ENCODE measurements at regions not wholly inside any gene's neighbourhood (a gene's known extent, or its start where the extent isn't known, plus 50 kb on each side); places are given as distances from the start of the nearest gene placed in this dataset.

- no peak for DNase-seq
- intact Hi-C loops (cut with DNase I), result no loop called here
Observed at GRCh38 chr12:66901138-66901932, 222.5 kb upstream of the GRIP1 start.

DNA sequence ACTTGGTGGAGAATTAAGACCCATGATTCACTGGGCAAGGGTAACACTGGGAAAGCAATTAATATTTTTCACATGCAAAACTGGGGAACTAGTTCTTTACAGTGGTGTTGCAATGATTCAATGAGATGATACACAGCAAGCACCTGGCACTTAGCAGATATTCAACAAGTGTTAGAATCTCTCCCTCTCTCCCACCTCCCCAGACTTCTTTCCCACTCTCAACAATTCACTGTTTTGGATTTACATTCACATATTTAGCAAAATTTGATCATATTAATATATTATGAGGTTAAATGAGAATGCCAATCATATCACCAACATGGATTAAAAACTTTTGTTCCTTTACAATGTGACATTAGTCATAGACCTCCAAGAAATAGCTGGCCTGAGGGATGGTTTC is 223.1 kb upstream of the GRIP1 start:
- DNase-seq, result no peak
- intact Hi-C loops (cut with DNase I), result no loop called here

DNA sequence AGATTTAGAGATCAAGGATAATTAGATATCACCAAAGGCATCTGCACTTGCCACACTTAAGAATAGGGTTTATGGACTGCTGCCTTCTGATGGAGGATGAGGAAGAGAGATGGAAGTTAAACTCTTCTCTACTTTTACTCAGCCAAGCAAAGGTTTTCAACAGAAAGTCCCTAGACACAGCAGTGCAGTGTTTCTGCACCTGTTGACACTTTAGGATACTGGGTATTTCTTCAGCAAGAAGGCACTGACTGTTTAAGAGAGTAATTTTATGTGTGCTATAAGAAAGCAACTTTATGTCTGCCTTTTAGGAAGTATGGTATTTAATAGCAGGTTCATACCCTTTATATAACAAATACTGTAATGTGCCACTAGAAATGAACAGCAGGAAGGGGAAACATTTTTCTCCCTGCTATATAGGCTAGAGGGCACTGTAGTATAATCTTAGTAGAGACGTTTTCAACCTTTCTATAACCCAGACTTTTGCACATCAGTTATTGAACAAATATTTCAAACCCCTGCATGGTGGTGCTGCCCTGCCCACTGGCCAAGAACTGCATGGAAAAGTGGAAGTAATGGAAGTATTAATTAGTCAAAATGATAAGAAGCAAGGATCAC is 225.0 kb upstream of the GRIP1 start:
- DNase-seq, result no peak
- intact Hi-C loops (cut with DNase I), result no loop called here

DNA sequence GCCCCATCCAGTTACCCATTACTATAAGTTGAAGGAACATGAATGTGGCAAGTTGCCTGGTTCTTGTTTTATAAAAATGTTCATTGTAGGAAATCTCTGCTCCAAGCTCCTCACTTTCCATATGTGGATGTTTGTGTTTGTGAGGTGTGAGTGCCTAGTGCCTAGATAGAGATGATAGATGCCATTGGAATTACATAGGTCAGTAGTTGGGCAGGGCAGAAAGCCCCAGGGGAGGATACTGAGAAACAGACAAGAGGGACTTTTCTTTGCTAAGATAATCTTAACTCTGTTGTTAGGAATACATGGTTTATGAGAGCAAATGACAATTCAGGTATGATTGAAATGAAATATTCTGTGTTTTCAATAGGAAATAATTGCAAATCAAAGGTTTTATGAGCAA is 226.3 kb upstream of the GRIP1 start:
- DNase-seq, result no peak
- intact Hi-C loops (cut with DNase I), result no loop called here

DNA sequence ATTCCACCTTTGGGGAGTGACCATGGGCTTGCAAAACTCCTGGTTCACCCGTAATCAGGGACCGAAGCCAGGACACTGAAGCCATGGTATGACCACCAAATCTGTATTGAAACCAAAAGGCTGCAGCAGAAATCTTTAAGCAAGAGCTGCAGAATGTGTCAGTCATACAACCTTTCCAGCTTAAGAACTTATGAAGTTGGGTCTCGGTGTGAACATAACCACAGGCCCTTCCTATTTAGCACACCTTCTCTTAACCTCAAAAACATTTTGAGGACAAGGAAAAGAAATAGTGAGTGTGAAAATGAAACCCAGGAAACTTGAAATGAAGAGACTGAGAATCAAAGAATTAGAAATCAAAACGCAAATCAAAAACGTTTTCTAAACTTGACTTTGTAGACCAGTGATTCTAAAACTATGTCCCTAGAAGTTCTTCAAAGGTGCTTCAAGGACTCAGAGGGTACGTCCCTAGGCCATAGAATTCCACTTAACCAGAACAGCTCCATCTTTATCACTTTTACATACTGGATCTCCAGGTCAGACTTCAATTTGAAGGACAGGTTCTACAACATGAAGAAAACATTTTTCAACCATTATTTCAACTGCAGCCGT is 231.6 kb upstream of the GRIP1 start:
- intact Hi-C loops (cut with DNase I), result no loop called here
- no peak for DNase-seq

DNA sequence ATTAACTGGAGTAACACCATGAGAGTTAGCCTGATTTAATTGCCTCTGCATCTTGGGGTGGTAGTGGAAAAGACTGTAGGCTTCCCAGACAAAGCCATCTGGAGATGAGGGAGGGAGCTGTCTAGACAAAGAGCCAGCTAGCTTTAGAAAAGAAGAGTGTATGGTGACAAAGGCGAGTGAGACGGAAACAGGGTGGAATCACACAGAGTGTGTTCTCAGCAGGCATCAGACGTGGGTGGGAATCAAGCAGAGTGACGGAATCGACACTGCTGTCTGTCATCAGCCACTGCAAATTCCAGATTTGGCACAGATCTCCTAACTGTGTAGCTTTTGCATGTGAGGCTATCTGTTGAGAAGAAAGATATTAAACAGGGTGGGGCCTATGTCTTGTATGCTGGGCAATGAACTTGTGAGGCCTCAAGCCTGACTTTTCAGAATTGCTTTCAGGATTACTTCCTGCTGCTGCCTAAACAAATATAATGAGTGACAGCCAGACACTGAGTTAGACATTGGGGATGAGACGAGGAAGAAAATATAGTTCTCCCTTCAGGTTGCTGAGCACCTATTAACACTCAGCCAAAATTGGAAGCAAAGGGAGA is 236.5 kb upstream of the GRIP1 start:
- peak in 1 of 10 donors; percentile 10 for DNase-seq

GRCh38 chr12:66916189-66916588 is 237.3 kb upstream of the GRIP1 start:
- intact Hi-C loops (cut with DNase I), result no loop called here
- DNase-seq, result no peak

More for the DNA sequence above, 236.5 kb upstream of the GRIP1 start:
- intact Hi-C loops (cut with DNase I), result no loop called here

DNA sequence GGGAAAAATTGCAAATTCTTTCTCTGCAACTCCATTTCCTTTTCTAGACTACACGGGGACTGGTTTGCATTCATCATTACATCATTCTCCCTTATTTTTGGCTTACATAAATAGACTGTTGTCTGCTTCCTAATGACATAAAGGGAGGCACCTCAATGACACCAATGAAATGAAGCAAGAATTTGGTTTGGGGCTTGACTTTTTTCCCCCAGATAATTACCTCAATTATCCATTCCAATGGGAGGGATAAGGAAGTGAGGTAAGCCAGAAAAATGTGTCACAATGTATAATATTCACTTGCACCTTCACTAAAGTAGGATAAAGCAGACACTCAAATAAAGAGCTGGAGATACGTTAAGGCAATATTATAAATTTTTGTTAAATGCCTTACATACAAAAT is 240.6 kb upstream of the GRIP1 start:
- DNase-seq, result no peak
- intact Hi-C loops (cut with DNase I), result no loop called here

DNA sequence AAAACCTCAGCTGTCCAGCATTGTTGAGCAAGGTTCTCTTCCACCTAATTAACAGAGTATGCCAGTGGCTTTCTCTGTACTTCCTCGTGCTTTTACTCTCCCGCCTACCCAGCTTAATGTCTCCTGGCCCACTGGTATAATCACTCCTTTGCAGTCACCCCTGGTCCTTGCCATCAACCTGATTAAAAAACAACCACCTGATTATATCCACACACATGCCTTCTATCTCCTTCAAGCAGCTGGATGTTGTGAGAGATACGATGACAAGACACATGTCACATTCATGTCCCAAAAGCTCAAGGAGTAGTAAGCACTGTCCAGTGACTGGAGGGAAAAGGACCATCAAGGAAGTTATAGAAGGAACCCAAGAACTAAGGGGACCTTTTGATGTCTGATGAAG is 241.3 kb upstream of the GRIP1 start:
- DNase-seq, result no peak
- intact Hi-C loops (cut with DNase I), result no loop called here

DNA sequence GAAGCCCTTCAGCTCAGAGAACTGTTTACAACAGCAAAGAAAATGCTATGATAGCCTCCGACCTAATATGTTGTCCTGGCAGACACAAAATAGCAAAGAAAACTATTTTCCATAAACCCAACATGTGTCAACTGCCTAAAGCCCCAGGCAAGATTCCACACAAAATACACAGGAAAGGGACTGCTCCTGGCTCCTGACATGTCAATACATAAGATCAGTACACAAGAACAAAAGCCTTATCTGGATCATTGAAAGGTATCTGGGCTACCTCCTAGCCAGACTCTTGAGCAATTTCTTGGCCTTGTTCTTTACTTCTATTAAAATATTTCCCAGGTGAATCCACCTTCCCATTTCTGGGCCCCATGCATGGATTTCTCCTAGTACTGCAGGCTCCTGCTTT is 242.3 kb upstream of the GRIP1 start:
- intact Hi-C loops (cut with DNase I), result no loop called here
- no peak for DNase-seq

DNA sequence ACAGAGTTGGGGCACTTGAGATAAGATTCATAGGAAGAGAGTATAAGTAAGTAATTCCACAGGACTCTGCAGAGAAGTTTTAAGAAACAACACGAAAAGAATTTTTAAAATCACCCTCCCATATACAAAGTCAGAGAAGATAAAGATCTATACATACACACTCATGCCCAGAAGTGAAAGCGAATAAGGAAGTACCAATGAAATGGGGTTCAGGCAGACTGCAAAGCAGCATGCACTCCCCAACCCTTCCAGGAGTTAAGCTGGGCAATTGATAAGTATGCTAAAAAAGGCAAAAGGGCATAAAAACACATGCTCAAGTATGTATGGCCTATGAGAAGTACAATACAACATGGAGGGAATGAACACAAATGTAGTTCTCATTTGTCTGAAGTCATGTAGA is 246.2 kb upstream of the GRIP1 start:
- DNase-seq, result no peak
- intact Hi-C loops (cut with DNase I), result no loop called here

DNA sequence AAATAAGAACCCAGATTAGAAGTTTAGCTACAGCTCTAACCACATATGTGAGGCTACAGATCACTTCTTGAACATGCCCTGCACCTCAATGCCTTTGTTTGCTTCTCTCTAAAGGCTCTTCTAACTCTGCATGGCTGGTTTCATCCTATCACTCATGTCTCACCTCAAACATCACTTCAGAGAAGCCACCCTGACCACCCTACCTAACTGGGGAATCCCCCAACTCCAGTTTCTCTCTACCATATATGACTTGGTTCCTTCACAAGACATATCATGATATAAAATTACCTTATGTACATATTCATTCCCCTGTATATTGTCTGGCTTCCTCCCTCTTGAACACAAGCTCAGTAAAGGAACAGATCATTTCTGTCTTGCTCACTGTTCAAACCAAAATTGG is 250.2 kb upstream of the GRIP1 start:
- no peak for DNase-seq
- intact Hi-C loops (cut with DNase I), result no loop called here

DNA sequence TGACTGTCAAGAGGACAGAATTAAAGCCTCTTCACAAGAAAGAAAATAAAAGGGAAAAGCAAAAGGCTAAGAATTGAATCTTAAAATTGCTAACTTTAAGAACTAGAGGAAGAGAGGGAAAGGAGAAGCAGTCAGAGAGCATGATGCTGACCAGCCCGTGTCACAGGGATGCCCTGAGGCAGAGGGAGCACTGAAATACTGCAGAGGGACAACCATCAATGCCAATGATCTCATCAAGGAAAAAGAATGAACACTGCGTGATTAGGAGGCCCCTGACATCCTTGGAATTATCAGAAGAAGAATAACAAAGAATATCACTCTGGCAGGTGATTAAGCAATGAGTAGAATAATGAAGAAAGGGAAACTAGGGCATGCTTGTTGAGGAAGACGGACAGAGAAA is 252.2 kb upstream of the GRIP1 start:
- intact Hi-C loops (cut with DNase I), result no loop called here
- DNase-seq, result no peak

DNA sequence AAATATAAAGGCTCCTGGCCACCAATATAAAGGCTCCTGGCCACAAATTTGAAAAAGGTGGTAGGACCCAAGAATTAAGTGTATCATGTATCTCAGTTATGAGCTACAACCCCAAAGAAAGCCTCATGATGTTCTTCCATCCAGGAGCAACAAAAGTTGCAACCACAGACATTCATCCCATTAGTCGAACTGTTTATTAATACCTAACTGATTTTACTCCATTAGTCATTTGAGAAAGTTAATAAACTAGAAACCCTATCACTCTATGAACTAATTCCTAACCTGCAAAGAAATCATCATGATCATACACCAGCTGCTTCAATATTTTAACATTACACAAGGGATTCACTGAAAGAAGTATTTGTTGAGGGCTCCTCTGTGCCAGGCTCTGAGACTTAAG is 253.2 kb upstream of the GRIP1 start:
- no peak for DNase-seq
- intact Hi-C loops (cut with DNase I), result no loop called here

GRCh38 chr12:66934302-66935062 is 255.6 kb upstream of the GRIP1 start:
- no peak for DNase-seq
- intact Hi-C loops (cut with DNase I), result no loop called here

DNA sequence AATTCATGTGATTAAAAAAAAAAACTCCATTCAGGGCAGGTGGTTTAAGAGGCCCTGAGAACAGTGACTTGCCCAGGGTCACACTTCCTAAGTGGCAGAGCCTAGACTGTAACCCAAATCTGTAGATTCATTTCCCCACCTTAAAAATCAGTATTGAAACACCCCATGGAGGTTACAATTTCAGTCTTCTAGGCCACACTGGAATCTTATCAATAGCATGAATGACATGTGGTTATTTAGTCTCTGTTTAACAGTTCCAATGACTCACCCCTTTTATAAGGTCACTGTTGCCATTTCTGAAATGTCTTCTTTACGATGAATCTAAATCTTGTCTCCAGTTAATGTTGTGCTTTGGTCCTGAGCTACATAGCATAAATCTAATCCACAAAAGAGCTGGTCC is 262.3 kb upstream of the GRIP1 start:
- intact Hi-C loops (cut with DNase I), result no loop called here

DNA sequence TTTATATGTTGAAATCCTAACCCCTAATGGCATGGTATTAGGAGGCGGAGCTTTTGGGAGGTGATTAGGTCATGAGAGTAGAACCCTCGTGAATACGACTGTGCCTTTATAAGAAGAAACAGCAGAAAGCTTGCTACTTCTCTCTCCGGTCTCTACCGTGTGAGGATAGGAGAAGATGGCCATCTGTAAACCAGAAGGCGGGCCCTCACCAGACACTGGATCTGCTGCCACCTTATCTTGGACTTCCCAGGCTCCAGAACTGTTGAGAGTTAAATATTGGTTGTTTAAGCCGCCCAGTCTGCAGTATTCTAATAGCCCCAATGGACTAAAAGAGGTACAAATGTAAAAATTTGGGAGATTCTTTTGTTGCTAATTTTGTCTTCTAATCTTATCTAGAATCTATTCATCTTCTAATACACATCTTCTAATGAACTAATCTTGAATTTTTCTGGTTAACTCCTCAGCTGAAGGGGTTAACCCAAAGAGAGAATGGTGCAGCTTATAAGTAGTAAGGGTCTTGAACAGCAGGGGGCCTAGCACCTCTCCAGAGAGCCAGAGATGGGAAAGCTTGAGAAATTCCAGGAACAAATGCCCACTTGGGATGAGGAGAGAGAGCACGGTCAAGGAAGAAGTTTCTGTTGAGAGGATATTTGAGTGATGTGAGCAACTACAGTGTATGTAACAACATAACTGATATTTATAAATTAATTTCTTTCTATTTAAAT is 264.0 kb upstream of the GRIP1 start:
- intact Hi-C loops (cut with DNase I), result no loop called here
- no peak for DNase-seq

More for the DNA sequence above, 262.3 kb upstream of the GRIP1 start:
- no peak for DNase-seq

- DNase-seq, result no peak
- intact Hi-C loops (cut with DNase I), result no loop called here
Observed at GRCh38 chr12:66944365-66944764, 265.5 kb upstream of the GRIP1 start.

DNA sequence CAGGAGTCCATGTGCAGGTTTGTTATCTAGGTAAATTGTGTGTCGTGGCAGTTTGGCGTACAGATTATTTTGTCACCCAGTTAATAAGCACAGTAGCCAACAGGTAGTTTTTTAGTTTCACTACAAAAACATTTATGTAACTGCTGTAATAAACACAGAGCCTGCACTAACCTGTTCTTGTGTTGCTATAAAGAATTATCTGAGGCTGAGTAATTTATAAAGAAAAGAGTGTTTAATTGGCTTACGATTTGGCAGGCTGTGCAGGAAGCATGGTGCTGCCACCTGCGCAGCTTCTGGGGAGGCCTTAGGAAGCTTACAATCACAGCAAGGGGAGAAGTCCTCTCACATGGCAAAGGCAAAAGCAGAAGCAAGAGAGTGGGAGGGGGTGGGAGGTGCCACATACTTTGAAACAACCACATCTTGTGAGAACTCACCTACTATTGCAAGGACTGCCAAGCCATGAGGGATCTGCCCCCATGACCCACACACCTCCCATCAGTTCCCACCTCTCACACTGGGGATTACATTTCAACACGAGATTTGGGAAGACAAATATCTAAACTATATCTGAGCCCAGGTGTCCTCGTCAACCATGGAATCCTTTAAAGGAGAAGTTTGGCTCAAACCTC is 266.4 kb upstream of the GRIP1 start:
- intact Hi-C loops (cut with DNase I), result no loop called here

GRCh38 chr12:66947119-66947518 is 268.2 kb upstream of the GRIP1 start:
- no peak for DNase-seq
- intact Hi-C loops (cut with DNase I), result no loop called here

More for the DNA sequence above, 266.4 kb upstream of the GRIP1 start:
- DNase-seq, result no peak

Measured in posterior cingulate gyrus (tissue), 11 donors.